Neural crest cell (in vitro differentiated cells): ENCODE measurements at regions not wholly inside any gene's neighbourhood (a gene's known extent, or its start where the extent isn't known, plus 50 kb on each side); places are given as distances from the start of the nearest gene placed in this dataset.

ENCODE experiments used
- DNase-seq: peaks from one replicate; pipeline ENCODE4 v3.0.0; 2021; ENCODE audit warnings: low read depth, mixed read lengths, low spot score
- H3K27ac Mint-ChIP-seq: one replicate; pipeline ENCODE4 v1.8.0; 2021; ENCODE audit warnings: mild to moderate bottlenecking, mixed read lengths; ENCODE audit not compliant: unreplicated experiment
- H3K27me3 Mint-ChIP-seq: 2 replicates; pipeline ENCODE4 v1.8.0; 2021; ENCODE audit warnings: low read depth, mild to moderate bottlenecking, mixed read lengths
- H3K36me3 Mint-ChIP-seq: 2 replicates; pipeline ENCODE4 v1.8.0; 2021; ENCODE audit warnings: low read depth, mild to moderate bottlenecking, mixed read lengths
- H3K4me1 Mint-ChIP-seq: 2 replicates; pipeline ENCODE4 v1.8.0; 2021; ENCODE audit warnings: mixed read lengths
- H3K4me3 Mint-ChIP-seq: one replicate; pipeline ENCODE4 v1.8.0; 2021; ENCODE audit warnings: mild to moderate bottlenecking, mixed read lengths
- H3K9me3 Mint-ChIP-seq: 2 replicates; pipeline ENCODE4 v1.8.0; 2021; ENCODE audit warnings: mixed read lengths
- CTCF ChIP-seq: fragments of 200-600 bp; sonication (generic); conservative IDR thresholded peaks from 2 replicates; pipeline ENCODE4 v1.5.0; 2021; ENCODE audit warnings: antibody characterized with exemption, mild to moderate bottlenecking

- H3K27ac Mint-ChIP-seq = no peak overlapping the region
- H3K4me1 Mint-ChIP-seq = peaks cover 45% of the 10 kb centered on the region
- H3K27me3 Mint-ChIP-seq = no peaks in the 10 kb centered on the region
- TF ChIP-seq CTCF = no peak
- no peak for DNase-seq
- no peak overlapping the region for H3K4me3 Mint-ChIP-seq
- H3K36me3 Mint-ChIP-seq = peaks cover 4% of the 10 kb centered on the region
- peaks cover under 1% of the 10 kb centered on the region for H3K9me3 Mint-ChIP-seq
Measured at GRCh38 chr2:39517102-39517436, 80.0 kb upstream of the MAP4K3 start.

GRCh38 chr2:39517622-39518021 lies 80.5 kb upstream of the MAP4K3 start:
- no peak overlapping the region for H3K4me3 Mint-ChIP-seq
- H3K4me1 Mint-ChIP-seq = peaks cover 39% of the 10 kb centered on the region
- no peak for DNase-seq

GRCh38 chr2:39519886-39520285 lies 82.8 kb upstream of the MAP4K3 start:
- Mint-ChIP-seq H3K27me3 (no peaks in the 10 kb centered on the region), H3K4me3 (no peak overlapping the region), H3K36me3 (peaks cover 15% of the 10 kb centered on the region), H3K9me3 (peaks cover 9% of the 10 kb centered on the region), H3K27ac (no peak overlapping the region), H3K4me1 (peaks cover 22% of the 10 kb centered on the region)
- TF ChIP-seq CTCF = no peak
- DNase-seq = no peak

More at GRCh38 chr2:39517622-39518021, 80.5 kb upstream of the MAP4K3 start:
- Mint-ChIP-seq H3K27ac (no peak overlapping the region), H3K9me3 (peaks cover 5% of the 10 kb centered on the region), H3K36me3 (peaks cover 9% of the 10 kb centered on the region), H3K27me3 (no peaks in the 10 kb centered on the region)
- TF ChIP-seq CTCF = no peak

GRCh38 chr2:39521876-39522517 lies 84.9 kb upstream of the MAP4K3 start:
- no peak overlapping the region for H3K27ac Mint-ChIP-seq
- peaks cover 15% of the 10 kb centered on the region for H3K36me3 Mint-ChIP-seq
- H3K9me3 Mint-ChIP-seq = peaks cover 9% of the 10 kb centered on the region
- H3K4me3 Mint-ChIP-seq = no peak overlapping the region
- no peak for DNase-seq
- peaks cover 4% of the 10 kb centered on the region for H3K4me1 Mint-ChIP-seq
- no peak for TF ChIP-seq CTCF
- no peaks in the 10 kb centered on the region for H3K27me3 Mint-ChIP-seq

GRCh38 chr2:39522518-39522877 lies 85.4 kb upstream of the MAP4K3 start:
- no peak for DNase-seq
- no peak for TF ChIP-seq CTCF
- H3K27me3 Mint-ChIP-seq = no peaks in the 10 kb centered on the region
- no peak overlapping the region for H3K27ac Mint-ChIP-seq
- peaks cover 15% of the 10 kb centered on the region for H3K36me3 Mint-ChIP-seq
- H3K4me1 Mint-ChIP-seq = no peaks in the 10 kb centered on the region
- no peak overlapping the region for H3K4me3 Mint-ChIP-seq
- peaks cover 9% of the 10 kb centered on the region for H3K9me3 Mint-ChIP-seq
